ENCODE measurements at regions not wholly inside any gene's neighbourhood (a gene's known extent, or its start where the extent isn't known, plus 50 kb on each side); places are given as distances from the start of the nearest gene placed in this dataset.

DNA sequence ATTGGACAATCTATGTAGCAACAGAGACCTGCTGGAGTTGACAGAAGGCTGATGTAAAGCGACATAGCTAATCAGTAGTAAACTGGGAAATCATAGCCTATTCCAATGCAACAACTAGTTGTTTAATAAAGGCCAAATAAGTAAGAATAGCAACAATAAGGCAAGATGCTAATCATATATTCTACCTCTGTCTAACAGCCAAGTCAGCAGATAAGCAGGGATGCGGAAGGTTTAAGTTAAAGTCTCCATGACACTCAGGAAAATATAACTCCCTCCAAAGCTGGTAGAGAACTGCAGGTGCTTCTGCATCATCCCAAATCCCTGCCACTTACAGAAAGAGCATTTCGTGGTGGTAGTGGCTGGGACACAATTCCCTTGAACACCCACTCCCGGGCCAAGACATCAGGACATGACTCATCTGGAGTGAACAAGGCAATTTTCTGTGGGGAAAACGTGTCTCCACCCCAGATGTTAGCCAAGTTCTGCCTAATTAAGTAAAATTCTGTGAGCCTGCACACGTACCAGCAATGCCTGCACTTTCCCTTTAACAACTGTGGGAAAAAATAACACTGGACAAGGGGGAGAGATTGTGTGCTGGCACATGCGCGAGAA lies 413.6 kb upstream of the ID2 start:
- no peak overlapping the region for H3K4me3 ChIP-seq (replicated peaks in 1 of 2; ENCODE audit: low read depth in 2 of 2, low read length in 2 of 2)
- peak; percentile 12 to 27 for DNase-seq (ENCODE audit: low read depth in 2 of 2)
- TF ChIP-seq, protein P1, sequence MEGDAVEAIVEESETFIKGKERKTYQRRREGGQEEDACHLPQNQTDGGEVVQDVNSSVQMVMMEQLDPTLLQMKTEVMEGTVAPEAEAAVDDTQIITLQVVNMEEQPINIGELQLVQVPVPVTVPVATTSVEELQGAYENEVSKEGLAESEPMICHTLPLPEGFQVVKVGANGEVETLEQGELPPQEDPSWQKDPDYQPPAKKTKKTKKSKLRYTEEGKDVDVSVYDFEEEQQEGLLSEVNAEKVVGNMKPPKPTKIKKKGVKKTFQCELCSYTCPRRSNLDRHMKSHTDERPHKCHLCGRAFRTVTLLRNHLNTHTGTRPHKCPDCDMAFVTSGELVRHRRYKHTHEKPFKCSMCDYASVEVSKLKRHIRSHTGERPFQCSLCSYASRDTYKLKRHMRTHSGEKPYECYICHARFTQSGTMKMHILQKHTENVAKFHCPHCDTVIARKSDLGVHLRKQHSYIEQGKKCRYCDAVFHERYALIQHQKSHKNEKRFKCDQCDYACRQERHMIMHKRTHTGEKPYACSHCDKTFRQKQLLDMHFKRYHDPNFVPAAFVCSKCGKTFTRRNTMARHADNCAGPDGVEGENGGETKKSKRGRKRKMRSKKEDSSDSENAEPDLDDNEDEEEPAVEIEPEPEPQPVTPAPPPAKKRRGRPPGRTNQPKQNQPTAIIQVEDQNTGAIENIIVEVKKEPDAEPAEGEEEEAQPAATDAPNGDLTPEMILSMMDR (IDR thresholded peaks at IDR 0.05; ENCODE audit: low read depth, low read length) = no peak

DNA sequence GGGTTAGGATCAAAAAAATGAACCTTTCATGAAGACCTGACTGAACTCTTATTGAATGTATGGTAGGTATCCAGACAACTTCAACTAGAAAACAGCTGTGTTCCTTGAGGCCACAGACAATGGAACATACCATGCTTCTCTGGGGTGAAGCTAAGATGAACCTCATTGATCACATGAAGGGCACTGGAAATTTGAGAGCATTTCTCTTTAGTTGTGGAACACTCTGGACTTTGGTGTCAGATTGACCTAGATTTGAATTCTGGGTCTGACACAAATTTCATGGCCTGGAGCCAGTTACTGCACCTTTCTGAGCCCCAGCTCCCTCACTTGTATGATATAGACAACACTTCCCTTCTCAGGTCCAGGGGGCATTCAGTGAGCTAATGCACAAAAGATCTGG lies 411.2 kb upstream of the ID2 start:
- no peak for DNase-seq (ENCODE audit: low read depth in 2 of 2)
- TF ChIP-seq, protein P1 (IDR thresholded peaks at IDR 0.05; ENCODE audit: low read depth, low read length) = no peak
- no peak overlapping the region for H3K4me3 ChIP-seq (replicated peaks in 1 of 2; ENCODE audit: low read depth in 2 of 2, low read length in 2 of 2)

DNA sequence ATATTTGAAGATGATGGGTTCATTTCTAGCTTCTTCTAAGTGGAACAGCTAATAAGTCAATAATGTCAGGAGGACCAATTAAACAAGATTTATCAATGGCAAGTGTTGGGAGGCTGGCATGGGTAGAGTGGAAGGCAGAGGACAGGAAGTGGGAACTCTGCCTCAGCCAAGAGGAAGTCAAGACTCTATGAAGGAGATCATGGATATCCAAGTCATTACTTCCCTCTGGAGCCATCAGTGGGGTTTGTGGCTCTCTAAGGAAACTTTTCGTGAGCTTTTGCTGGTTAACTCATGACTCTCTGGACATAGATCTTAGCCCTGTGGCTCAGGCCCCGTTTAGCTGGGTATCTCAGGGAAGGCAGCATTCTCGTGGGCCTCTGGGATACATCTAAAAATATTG lies 410.4 kb upstream of the ID2 start:
- TF ChIP-seq, protein P1 (IDR thresholded peaks at IDR 0.05; ENCODE audit: low read depth, low read length) = no peak
- DNase-seq (ENCODE audit: low read depth in 2 of 2) = no peak

DNA sequence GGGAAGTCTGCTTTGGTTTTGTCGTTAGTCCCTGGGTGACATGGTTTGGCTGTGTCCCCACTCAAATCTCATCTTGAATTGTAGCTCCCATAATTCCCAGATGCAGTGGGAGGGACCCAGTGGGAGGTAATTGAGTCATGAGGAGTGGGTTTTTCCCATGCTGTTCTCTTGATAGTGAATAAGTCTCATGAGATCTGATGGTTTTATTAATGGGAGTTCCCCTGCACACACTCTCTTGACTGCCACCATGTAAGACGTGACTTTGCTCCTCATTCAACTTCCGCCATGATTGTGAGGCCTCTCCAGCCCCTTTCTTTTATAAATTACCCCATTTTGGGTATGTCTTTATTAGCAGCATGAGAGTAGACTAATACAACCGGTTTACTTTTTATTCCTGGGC lies 405.8 kb upstream of the ID2 start:
- DNase-seq (ENCODE audit: low read depth in 2 of 2) = no peak
- no peak overlapping the region for H3K4me3 ChIP-seq (replicated peaks in 1 of 2; ENCODE audit: low read depth in 2 of 2, low read length in 2 of 2)
- TF ChIP-seq, protein P1 (IDR thresholded peaks at IDR 0.05; ENCODE audit: low read depth, low read length) = no peak

More for the DNA sequence above, 410.4 kb upstream of the ID2 start:
- no peak overlapping the region for H3K4me3 ChIP-seq (replicated peaks in 1 of 2; ENCODE audit: low read depth in 2 of 2, low read length in 2 of 2)

DNA sequence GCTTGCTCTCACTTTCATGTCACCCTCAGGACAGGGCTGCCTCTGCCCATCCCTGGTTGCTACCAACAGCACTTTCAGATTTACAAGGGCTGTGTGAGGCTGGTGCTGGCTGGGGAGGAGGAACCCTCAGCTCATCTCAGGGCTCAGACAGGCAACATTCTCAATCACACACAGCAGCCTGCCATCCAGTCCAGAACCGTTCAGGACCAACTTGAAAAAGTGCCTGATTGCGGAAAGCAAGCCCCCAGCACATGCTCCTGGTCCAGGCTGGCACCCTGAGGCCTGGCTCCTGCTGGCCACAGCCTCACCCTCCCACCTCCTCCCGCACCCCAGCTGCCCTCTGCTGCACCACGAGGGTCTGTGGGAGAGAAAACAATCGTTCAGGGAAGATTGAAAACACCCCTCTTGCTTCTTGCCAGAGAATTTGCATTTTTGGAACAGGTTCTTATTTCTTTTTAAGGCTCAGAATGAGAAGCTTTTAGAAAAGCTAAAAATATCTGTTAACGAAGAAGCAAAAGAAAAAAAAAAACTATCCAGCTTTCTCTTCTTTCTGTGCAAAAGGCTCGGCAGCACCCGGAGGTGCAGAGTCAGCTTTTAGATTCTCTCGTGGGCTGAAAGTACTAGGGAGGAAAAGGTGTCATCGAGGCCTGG lies 403.8 kb upstream of the ID2 start:
- no peak for DNase-seq (ENCODE audit: low read depth in 2 of 2)
- no peak overlapping the region for H3K4me3 ChIP-seq (replicated peaks in 1 of 2; ENCODE audit: low read depth in 2 of 2, low read length in 2 of 2)
- TF ChIP-seq, protein P1 (IDR thresholded peaks at IDR 0.05; ENCODE audit: low read depth, low read length) = no peak

DNA sequence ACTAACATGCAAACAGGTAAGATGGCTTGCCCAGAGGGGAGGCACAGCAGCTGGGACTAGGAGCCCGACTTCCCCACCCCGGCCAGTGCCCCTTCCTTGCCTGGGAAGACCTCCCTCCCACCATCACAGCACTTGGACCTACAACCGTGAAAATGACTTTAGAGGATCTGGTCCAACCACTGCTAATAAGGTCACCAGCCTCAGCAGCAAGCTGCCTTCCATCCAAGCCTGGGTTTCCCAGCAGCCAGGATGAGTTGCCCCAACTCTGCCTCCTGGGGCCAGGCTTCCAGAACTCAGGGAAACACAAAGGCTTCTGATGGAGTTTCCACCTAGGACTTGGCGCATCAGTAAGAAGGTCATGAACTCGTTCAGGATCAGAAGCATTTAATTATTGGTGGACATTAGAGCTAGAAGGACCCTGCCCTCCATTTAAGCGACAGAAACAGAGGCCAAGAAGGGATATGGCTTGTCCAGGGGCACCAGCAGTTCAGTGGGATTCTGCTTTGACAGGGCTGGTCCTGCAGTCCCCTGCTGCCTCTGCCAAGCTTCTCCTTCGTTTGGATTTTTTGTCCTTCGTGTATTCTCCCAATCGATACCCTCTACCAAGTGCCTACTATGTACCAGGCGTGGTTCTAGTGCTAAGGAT lies 403.0 kb upstream of the ID2 start:
- H3K4me3 ChIP-seq (replicated peaks in 1 of 2; ENCODE audit: low read depth in 2 of 2, low read length in 2 of 2) = no peak overlapping the region
- TF ChIP-seq, protein P1 (IDR thresholded peaks at IDR 0.05; ENCODE audit: low read depth, low read length) = no peak
- DNase-seq (ENCODE audit: low read depth in 2 of 2) = no peak
